A549 (cell line): ENCODE measurements at regions not wholly inside any gene's neighbourhood (a gene's known extent, or its start where the extent isn't known, plus 50 kb on each side); places are given as distances from the start of the nearest gene placed in this dataset.

Experiments used
- ATAC-seq, 2 experiments: fragments of 200-7000 bp in 1 of 2; fragments of >200 bp in 1 of 2; cut with Nextera tagmentation in 1 of 2; cut with Tn5 transposase in 1 of 2; 3 replicates each; pipeline versions ENCODE4 v1.8.0 to v1.9.1; 2018 to 2020; ENCODE audit warnings: mild to moderate bottlenecking in 1 of 2, moderate library complexity in 1 of 2
- CTCF ChIA-PET: fragments of 300-600 bp; sonication (Branson Sonifier 250); formaldehyde crosslinking; extraction: SDS; loops from one replicate; lab custom pipeline; 2021; ENCODE audit warnings: antibody characterized with exemption, inconsistent platforms; lab: Yijun Ruan, JAX
- POLR2A ChIA-PET: fragments of 350-600 bp; formaldehyde crosslinking; extraction: SDS; loops from one replicate; lab custom pipeline; 2021; ENCODE audit warnings: antibody characterized with exemption, inconsistent platforms; lab: Yijun Ruan, JAX
- DNase-seq, 2 experiments: peaks; one replicate each; pipeline versions ENCODE4 v3.0.0 to v3.0.0-alpha.2; 2011 to 2016; ENCODE audit warnings: low read depth in 1 of 2, low spot score in 1 of 2
- FAIRE-seq: peaks from 2 replicates; lab custom pipeline; 2011; peaks lifted over from hg19 to GRCh38; lab: Jason Lieb, UNC
- H3K27ac ChIP-seq, 2 experiments: fragments of >200 bp; sonication (Bioruptor Twin); formaldehyde crosslinking; 3 replicates each; pipeline ENCODE4 v1.5.1; 2016 to 2017
- H3K4me1 ChIP-seq: fragments of >200 bp; sonication (Bioruptor Twin); formaldehyde crosslinking; 3 replicates; pipeline ENCODE4 v1.6.1; 2016
- H3K4me2 ChIP-seq: fragments of >200 bp; sonication (Bioruptor Twin); formaldehyde crosslinking; 3 replicates; pipeline ENCODE4 v1.6.1; 2016
- H3K4me3 ChIP-seq: fragments of >200 bp; sonication (Bioruptor Twin); formaldehyde crosslinking; 3 replicates; pipeline ENCODE4 v1.5.1; 2016
- H3K9me3 ChIP-seq: fragments of >200 bp; sonication (Bioruptor Twin); formaldehyde crosslinking; 3 replicates; pipeline ENCODE4 v1.6.1; 2016
- CHD2 ChIP-seq: fragments of 150-350 bp; IDR thresholded peaks from 2 replicates; pipeline ENCODE4 v1.6.1; 2014; ENCODE audit warnings: low read length; ENCODE audit not compliant: partially characterized antibody
- EHMT2 ChIP-seq: fragments of 200-600 bp; sonication (generic); IDR thresholded peaks from 2 replicates; pipeline ENCODE4 v1.6.1; 2016; ENCODE audit warnings: antibody characterized with exemption, low read depth, mild to moderate bottlenecking, moderate library complexity
- FOXS1 ChIP-seq: fragments of 250-450 bp; sonication (Bioruptor Pico); IDR thresholded peaks from 2 replicates; pipeline ENCODE4 v1.5.0; 2020; ENCODE audit warnings: mild to moderate bottlenecking, moderate library complexity
- HDAC2 ChIP-seq: fragments of 200-600 bp; sonication (generic); IDR thresholded peaks from 2 replicates; pipeline ENCODE4 v1.6.1; 2016
- HEYL ChIP-seq: fragments of 250-450 bp; sonication (Bioruptor Pico); IDR thresholded peaks from 2 replicates; pipeline ENCODE4 v1.8.0; 2021; ENCODE audit warnings: mild to moderate bottlenecking, moderate library complexity
- JUNB ChIP-seq: fragments of >200 bp; sonication (Bioruptor Twin); formaldehyde crosslinking; IDR thresholded peaks from 2 replicates; pipeline ENCODE4 v1.6.1; 2016
- KDM1A ChIP-seq: fragments of 200-600 bp; sonication (generic); IDR thresholded peaks from 2 replicates; pipeline ENCODE4 v1.6.1; 2016; ENCODE audit warnings: low read depth, mild to moderate bottlenecking
- MYC ChIP-seq: IDR thresholded peaks from 2 replicates; pipeline ENCODE4 v1.6.1; 2012; ENCODE audit warnings: mild to moderate bottlenecking, inconsistent platforms, low read length, improper control_type of control experiment, borderline replicate concordance
- PHF8 ChIP-seq: fragments of 200-600 bp; sonication (generic); IDR thresholded peaks from 2 replicates; pipeline ENCODE4 v1.6.1; 2016; ENCODE audit warnings: low read depth, mild to moderate bottlenecking, antibody characterized with exemption, moderate library complexity, borderline replicate concordance
- RARB ChIP-seq: fragments of 250-450 bp; sonication (Bioruptor Pico); IDR thresholded peaks from 2 replicates; pipeline ENCODE4 v1.8.0; 2021; ENCODE audit warnings: mild to moderate bottlenecking, moderate library complexity
- TP53 ChIP-seq: fragments of 250-450 bp; sonication (Bioruptor Pico); IDR thresholded peaks from 2 replicates; pipeline ENCODE4 v1.5.0; 2021; ENCODE audit warnings: mild to moderate bottlenecking, moderate library complexity
- ZC3H11A ChIP-seq: fragments of 450-650 bp; IDR thresholded peaks from 2 replicates; pipeline ENCODE4 v1.6.1; 2014; ENCODE audit warnings: antibody characterized with exemption, mild to moderate bottlenecking
- ZFP36 ChIP-seq: fragments of 450-650 bp; IDR thresholded peaks from 2 replicates; pipeline ENCODE4 v1.6.1; 2014; ENCODE audit warnings: borderline replicate concordance; ENCODE audit not compliant: partially characterized antibody
- ZNF302 ChIP-seq: fragments of 250-450 bp; sonication (Bioruptor Pico); IDR thresholded peaks from 2 replicates; pipeline ENCODE4 v1.9.0; 2021; ENCODE audit warnings: inconsistent platforms, mild to moderate bottlenecking, moderate library complexity
- ZSCAN20 ChIP-seq: fragments of 250-450 bp; sonication (Bioruptor Pico); IDR thresholded peaks from 2 replicates; pipeline ENCODE4 v1.8.0; 2022; ENCODE audit warnings: mild to moderate bottlenecking, moderate library complexity
- WGBS: methylation state at CpG from one replicate; pipeline ENCODE4 v1.1.6; 2017; ENCODE audit errors: missing lambda C conversion rate; 5-methylcytosine and 5-hydroxymethylcytosine counted together
- TF ChIP-seq, protein P1 (sequence below): fragments of >200 bp; sonication (Bioruptor Twin); formaldehyde crosslinking; IDR thresholded peaks from 3 replicates; pipeline ENCODE4 v1.6.1; 2016
- TF ChIP-seq, protein P2 (sequence below): IDR thresholded peaks from 2 replicates; pipeline ENCODE4 v1.6.1; 2012
- TF ChIP-seq, protein P3 (sequence below): IDR thresholded peaks from 2 replicates; pipeline ENCODE4 v1.6.1; 2012; ENCODE audit warnings: low read depth, borderline replicate concordance
- TF ChIP-seq, protein P4 (sequence below): fragments of 200-600 bp; sonication (generic); IDR thresholded peaks from 2 replicates; pipeline ENCODE4 v1.6.1; 2016; ENCODE audit warnings: antibody characterized with exemption, mild to moderate bottlenecking, moderate library complexity
- TF ChIP-seq, protein P5 (sequence below): fragments of 150-350 bp; IDR thresholded peaks from 2 replicates; pipeline ENCODE4 v1.6.1; 2014; ENCODE audit warnings: low read depth, mild to moderate bottlenecking, low read length
- TF ChIP-seq, protein P6 (sequence below): fragments of >200 bp; sonication (Bioruptor Twin); formaldehyde crosslinking; IDR thresholded peaks from 2 replicates; pipeline ENCODE4 v1.6.1; 2016

DNA sequence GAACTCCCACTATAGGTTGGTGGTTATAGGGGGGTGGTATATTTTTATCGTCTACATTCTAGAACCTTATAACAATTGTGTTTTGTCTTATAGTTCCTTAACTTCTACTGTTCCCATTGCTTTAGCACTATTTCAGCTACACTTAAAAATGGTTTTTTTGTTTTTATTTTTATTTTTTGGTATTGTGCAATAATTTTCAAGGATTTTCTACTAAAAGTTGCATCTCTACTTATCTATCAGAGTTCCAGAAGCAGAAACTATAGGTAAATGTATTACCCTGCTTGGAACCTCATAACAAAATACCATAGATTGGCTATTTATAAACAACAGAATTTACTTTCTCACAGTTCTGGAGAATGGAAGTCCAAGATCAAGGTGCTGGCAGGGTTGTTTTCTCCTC lies 981.6 kb upstream of the CNTNAP5 start:
- CTCF ChIA-PET, result no interaction called here
- FAIRE-seq, result no peak
- POLR2A ChIA-PET, result no interaction called here
- no peak overlapping the region for H3K4me3 ChIP-seq
- DNase-seq, result no peak
- no peak overlapping the region for H3K27ac ChIP-seq
- no peak overlapping the region for H3K4me2 ChIP-seq
- WGBS, result 97% methylated on average over 1 of the region's 1 CpG
- TF ChIP-seq ZSCAN20 (CRISPR knock-in tag), result no peak
- TF ChIP-seq, all 56 proteins: peak for 0
- Histone ChIP-seq H3K4me1 (no peaks in the 10 kb centered on the region), H3K9me3 (0 out of 3 replicates have a peak, but pooled peaks cover 4% of the 10 kb centered on the region)
- ATAC-seq, result no peak

DNA sequence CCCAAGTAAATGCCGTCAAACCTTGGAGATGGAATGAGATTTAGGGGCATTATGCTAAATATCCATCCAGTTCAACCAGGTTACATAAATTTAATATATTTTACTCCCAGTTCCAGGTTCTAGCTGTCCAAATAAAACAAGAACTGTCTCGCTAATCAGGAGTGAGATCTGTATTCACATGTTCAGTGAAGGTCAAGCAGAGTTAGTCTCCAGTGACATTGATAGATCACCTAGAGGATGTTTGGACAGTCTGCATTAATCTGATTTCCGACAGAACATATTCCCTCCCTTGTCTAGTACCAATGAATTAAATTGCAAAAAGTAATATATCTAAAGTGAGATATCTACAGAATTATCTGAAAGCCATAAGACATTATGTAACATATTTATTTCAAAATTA lies 979.4 kb upstream of the CNTNAP5 start:
- no peak for ATAC-seq

DNA sequence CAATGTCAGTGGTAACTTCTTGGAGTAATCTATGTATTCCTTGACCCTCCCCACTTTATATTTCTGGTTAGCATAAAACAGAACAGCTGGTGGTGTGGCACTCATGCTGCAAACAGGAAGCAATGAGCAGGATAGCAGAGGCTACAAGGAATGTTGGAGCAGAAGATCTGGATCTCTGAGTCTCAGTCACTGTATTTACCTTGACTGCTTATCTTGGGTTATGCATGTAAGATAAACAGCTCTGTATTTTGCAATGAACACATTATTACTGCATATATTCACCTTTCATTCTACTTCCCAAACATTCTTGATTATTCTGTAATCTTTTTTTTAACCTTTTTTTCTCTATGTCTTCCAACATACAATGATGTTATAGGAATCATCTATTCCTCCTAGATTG lies 977.9 kb upstream of the CNTNAP5 start:
- Histone ChIP-seq H3K4me3 (no peak overlapping the region), H3K27ac (no peak overlapping the region), H3K4me1 (no peaks in the 10 kb centered on the region), H3K4me2 (no peak overlapping the region), H3K9me3 (0 out of 3 replicates have a peak, but pooled peaks cover 4% of the 10 kb centered on the region)
- DNase-seq (no peak), ATAC-seq (no peak), FAIRE-seq (no peak)
- ChIA-PET CTCF (no interaction called here), POLR2A (no interaction called here)
- TF ChIP-seq HEYL (CRISPR knock-in tag) (no peak), RARB (no peak)

More for the DNA sequence above, 979.4 kb upstream of the CNTNAP5 start:
- Histone ChIP-seq H3K4me3 (no peak overlapping the region), H3K4me2 (no peak overlapping the region), H3K4me1 (no peaks in the 10 kb centered on the region), H3K27ac (no peak overlapping the region), H3K9me3 (0 out of 3 replicates have a peak, but pooled peaks cover 4% of the 10 kb centered on the region)
- POLR2A ChIA-PET, result no interaction called here
- WGBS, result 17% methylated on average over 3 of the region's 3 CpGs
- DNase-seq (no peak), FAIRE-seq (no peak)
- CTCF ChIA-PET, result no interaction called here
- TF ChIP-seq FOXS1 (CRISPR knock-in tag) (no peak), HDAC2 (no peak), CHD2 (no peak), MYC (no peak), TP53 (no peak), EHMT2 (no peak), JUNB (no peak), ZFP36 (no peak), ZNF302 (CRISPR knock-in tag) (no peak)
- TF ChIP-seq, protein P1, sequence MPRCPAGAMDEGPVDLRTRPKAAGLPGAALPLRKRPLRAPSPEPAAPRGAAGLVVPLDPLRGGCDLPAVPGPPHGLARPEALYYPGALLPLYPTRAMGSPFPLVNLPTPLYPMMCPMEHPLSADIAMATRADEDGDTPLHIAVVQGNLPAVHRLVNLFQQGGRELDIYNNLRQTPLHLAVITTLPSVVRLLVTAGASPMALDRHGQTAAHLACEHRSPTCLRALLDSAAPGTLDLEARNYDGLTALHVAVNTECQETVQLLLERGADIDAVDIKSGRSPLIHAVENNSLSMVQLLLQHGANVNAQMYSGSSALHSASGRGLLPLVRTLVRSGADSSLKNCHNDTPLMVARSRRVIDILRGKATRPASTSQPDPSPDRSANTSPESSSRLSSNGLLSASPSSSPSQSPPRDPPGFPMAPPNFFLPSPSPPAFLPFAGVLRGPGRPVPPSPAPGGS, result no peak
- TF ChIP-seq, protein P2, sequence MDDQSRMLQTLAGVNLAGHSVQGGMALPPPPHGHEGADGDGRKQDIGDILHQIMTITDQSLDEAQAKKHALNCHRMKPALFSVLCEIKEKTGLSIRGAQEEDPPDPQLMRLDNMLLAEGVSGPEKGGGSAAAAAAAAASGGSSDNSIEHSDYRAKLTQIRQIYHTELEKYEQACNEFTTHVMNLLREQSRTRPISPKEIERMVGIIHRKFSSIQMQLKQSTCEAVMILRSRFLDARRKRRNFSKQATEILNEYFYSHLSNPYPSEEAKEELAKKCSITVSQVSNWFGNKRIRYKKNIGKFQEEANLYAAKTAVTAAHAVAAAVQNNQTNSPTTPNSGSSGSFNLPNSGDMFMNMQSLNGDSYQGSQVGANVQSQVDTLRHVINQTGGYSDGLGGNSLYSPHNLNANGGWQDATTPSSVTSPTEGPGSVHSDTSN, result no peak

DNA sequence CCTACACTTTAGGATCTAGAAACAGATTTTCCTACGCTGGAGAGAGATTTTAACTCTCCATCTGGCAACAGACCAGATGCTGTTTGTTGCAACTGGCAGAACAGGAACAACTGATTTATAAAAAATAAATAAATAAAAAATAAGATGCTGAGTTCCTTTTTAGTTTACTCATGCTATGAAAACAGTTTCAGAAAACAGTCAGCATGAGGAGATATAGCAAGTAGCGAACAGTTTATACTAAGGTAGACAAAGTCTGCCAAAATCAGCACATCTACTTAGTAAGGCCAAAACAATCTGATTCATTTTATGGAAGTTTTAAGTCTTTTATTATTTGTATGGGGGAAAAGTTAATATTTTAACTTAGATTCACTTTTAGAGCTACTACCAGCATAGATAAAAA lies 974.0 kb upstream of the CNTNAP5 start:
- WGBS, result 7% methylated on average over 2 of the region's 2 CpGs
- no peaks in the 10 kb centered on the region for H3K4me1 ChIP-seq
- no peak for DNase-seq
- POLR2A ChIA-PET, result no interaction called here
- no peak overlapping the region for H3K4me2 ChIP-seq
- H3K27ac ChIP-seq, result no peak overlapping the region
- H3K9me3 ChIP-seq, result 0 out of 3 replicates have a peak, but pooled peaks cover 4% of the 10 kb centered on the region
- no peak for ATAC-seq
- CTCF ChIA-PET, result no interaction called here
- FAIRE-seq, result no peak
- H3K4me3 ChIP-seq, result no peak overlapping the region
- TF ChIP-seq, protein P3, sequence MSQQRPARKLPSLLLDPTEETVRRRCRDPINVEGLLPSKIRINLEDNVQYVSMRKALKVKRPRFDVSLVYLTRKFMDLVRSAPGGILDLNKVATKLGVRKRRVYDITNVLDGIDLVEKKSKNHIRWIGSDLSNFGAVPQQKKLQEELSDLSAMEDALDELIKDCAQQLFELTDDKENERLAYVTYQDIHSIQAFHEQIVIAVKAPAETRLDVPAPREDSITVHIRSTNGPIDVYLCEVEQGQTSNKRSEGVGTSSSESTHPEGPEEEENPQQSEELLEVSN, result no peak
- TF ChIP-seq, protein P4, sequence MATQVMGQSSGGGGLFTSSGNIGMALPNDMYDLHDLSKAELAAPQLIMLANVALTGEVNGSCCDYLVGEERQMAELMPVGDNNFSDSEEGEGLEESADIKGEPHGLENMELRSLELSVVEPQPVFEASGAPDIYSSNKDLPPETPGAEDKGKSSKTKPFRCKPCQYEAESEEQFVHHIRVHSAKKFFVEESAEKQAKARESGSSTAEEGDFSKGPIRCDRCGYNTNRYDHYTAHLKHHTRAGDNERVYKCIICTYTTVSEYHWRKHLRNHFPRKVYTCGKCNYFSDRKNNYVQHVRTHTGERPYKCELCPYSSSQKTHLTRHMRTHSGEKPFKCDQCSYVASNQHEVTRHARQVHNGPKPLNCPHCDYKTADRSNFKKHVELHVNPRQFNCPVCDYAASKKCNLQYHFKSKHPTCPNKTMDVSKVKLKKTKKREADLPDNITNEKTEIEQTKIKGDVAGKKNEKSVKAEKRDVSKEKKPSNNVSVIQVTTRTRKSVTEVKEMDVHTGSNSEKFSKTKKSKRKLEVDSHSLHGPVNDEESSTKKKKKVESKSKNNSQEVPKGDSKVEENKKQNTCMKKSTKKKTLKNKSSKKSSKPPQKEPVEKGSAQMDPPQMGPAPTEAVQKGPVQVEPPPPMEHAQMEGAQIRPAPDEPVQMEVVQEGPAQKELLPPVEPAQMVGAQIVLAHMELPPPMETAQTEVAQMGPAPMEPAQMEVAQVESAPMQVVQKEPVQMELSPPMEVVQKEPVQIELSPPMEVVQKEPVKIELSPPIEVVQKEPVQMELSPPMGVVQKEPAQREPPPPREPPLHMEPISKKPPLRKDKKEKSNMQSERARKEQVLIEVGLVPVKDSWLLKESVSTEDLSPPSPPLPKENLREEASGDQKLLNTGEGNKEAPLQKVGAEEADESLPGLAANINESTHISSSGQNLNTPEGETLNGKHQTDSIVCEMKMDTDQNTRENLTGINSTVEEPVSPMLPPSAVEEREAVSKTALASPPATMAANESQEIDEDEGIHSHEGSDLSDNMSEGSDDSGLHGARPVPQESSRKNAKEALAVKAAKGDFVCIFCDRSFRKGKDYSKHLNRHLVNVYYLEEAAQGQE, result no peak
- TF ChIP-seq RARB, result no peak
- TF ChIP-seq, protein P5, sequence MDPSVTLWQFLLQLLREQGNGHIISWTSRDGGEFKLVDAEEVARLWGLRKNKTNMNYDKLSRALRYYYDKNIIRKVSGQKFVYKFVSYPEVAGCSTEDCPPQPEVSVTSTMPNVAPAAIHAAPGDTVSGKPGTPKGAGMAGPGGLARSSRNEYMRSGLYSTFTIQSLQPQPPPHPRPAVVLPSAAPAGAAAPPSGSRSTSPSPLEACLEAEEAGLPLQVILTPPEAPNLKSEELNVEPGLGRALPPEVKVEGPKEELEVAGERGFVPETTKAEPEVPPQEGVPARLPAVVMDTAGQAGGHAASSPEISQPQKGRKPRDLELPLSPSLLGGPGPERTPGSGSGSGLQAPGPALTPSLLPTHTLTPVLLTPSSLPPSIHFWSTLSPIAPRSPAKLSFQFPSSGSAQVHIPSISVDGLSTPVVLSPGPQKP, result no peak
- no peak for TF ChIP-seq MYC
- TF ChIP-seq, protein P6, sequence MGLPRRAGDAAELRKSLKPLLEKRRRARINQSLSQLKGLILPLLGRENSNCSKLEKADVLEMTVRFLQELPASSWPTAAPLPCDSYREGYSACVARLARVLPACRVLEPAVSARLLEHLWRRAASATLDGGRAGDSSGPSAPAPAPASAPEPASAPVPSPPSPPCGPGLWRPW, result no peak
- TF ChIP-seq KDM1A, result no peak
- no peak for TF ChIP-seq HEYL (CRISPR knock-in tag)
- TF ChIP-seq PHF8, result no peak
- TF ChIP-seq, protein P2, result no peak
- no peak for TF ChIP-seq FOXS1 (CRISPR knock-in tag)
- TF ChIP-seq ZC3H11A, result no peak
